Small intestine (tissue), 7 donors: ENCODE measurements at regions not wholly inside any gene's neighbourhood (a gene's known extent, or its start where the extent isn't known, plus 50 kb on each side); places are given as distances from the start of the nearest gene placed in this dataset.
A peak's percentile ranks its signal among the peaks of the same experiment; 100 is the strongest.

Source experiments
- DNase-seq, 2 donors: peaks; one replicate each; pipeline versions ENCODE4 v3.0.0 to v3.0.0-alpha.2; 2013
- FAIRE-seq: peaks from 2 replicates; lab custom pipeline; 2012; peaks lifted over from hg19 to GRCh38; lab: Jason Lieb, UNC
- H3K27ac ChIP-seq, 3 donors: one replicate each; pipeline ENCODE4 v1.5.1; 2013; ENCODE audit warnings: low read length in 2 of 3, mild to moderate bottlenecking in 2 of 3, control low read depth in 1 of 3, inconsistent platforms in 1 of 3, low read depth in 1 of 3, moderate library complexity in 1 of 3
- H3K27me3 ChIP-seq, 3 donors: one replicate each; pipeline ENCODE4 v1.6.1; 2013; ENCODE audit warnings: low read length in 3 of 3, inconsistent platforms in 1 of 3; ENCODE audit not compliant: control insufficient read depth in 3 of 3, insufficient read depth in 3 of 3
- H3K36me3 ChIP-seq, 3 donors: one replicate each; pipeline ENCODE4 v1.6.1; 2013; ENCODE audit warnings: low read length in 3 of 3, inconsistent platforms in 1 of 3, low read depth in 1 of 3, mild to moderate bottlenecking in 1 of 3, moderate library complexity in 1 of 3; ENCODE audit not compliant: control insufficient read depth in 3 of 3, insufficient read depth in 2 of 3
- H3K4me1 ChIP-seq, 3 donors: one replicate each; pipeline ENCODE4 v1.6.1; 2013; ENCODE audit warnings: low read length in 2 of 3, inconsistent platforms in 1 of 3, low read depth in 1 of 3, mild to moderate bottlenecking in 1 of 3, moderate library complexity in 1 of 3; ENCODE audit not compliant: control insufficient read depth in 3 of 3, insufficient read depth in 2 of 3
- H3K4me3 ChIP-seq, 3 donors: one replicate each; pipeline ENCODE4 v1.5.1; 2013; ENCODE audit warnings: low read length in 3 of 3, control low read depth in 1 of 3, inconsistent platforms in 1 of 3, low read depth in 1 of 3, mild to moderate bottlenecking in 1 of 3, moderate library complexity in 1 of 3
- H3K9me3 ChIP-seq, 2 donors: one replicate each; pipeline ENCODE4 v1.6.1; 2013; ENCODE audit warnings: low read depth in 1 of 2, low read length in 1 of 2; ENCODE audit not compliant: control insufficient read depth in 2 of 2, insufficient read depth in 1 of 2
- WGBS, 3 donors: extraction: QIAGEN DNeasy Blood & Tissue Kit; methylation state at CpG; one replicate each; pipeline ENCODE4 v1.1.7; 2013; 5-methylcytosine and 5-hydroxymethylcytosine counted together
- donor health status: healthy with polysubstance abuse.
- donor health status: control.
- donor health status: control.
- donor health status: Bipolar disorder and iron deficiency.
- donor health status: healthy.

GRCh38 chr5:71907608-71908145 lies 188.6 kb downstream of the CARTPT start:
- no peak overlapping the region for H3K27ac ChIP-seq
- no peak overlapping the region for H3K4me3 ChIP-seq
- WGBS, 3 donors, result 45 to 57% (median 52%) methylated on average over 4 of the region's 4 CpGs
- no peaks in the 10 kb centered on the region for H3K36me3 ChIP-seq
- H3K9me3 ChIP-seq, result peaks cover 0 to 2% of the 10 kb centered on the region in 2 donors
- DNase-seq (peak; percentile 15 to 26), FAIRE-seq (no peak)
- no peaks in the 10 kb centered on the region for H3K27me3 ChIP-seq
- H3K4me1 ChIP-seq, result peaks cover 0 to 15% (median 0%) of the 10 kb centered on the region in 3 donors

- Histone ChIP-seq H3K27ac (no peak overlapping the region), H3K9me3 (no peaks in the 10 kb centered on the region), H3K4me3 (no peak overlapping the region), H3K27me3 (no peaks in the 10 kb centered on the region), H3K4me1 (peaks cover 0 to 15% (median 0%) of the 10 kb centered on the region in 3 donors), H3K36me3 (no peaks in the 10 kb centered on the region)
- 73 to 86% (median 77%) methylated on average over 3 of the region's 3 CpGs for WGBS, 3 donors
- no peak for FAIRE-seq
- DNase-seq, result no peak
Measured at GRCh38 chr5:71910741-71911140, 191.7 kb downstream of the CARTPT start.

- WGBS, 3 donors, result 85 to 92% (median 91%) methylated on average over 1 of the region's 1 CpG
- DNase-seq (no peak), FAIRE-seq (no peak)
- H3K36me3 ChIP-seq, result no peaks in the 10 kb centered on the region
- H3K4me3 ChIP-seq, result no peak overlapping the region
- H3K4me1 ChIP-seq, result peaks cover 0 to 3% (median 0%) of the 10 kb centered on the region in 3 donors
- no peak overlapping the region for H3K27ac ChIP-seq
- H3K27me3 ChIP-seq, result no peaks in the 10 kb centered on the region
- H3K9me3 ChIP-seq, result no peaks in the 10 kb centered on the region
Measured at GRCh38 chr5:71912021-71912420, 192.9 kb downstream of the CARTPT start.

- no peak for DNase-seq
- Histone ChIP-seq H3K36me3 (no peaks in the 10 kb centered on the region), H3K9me3 (no peaks in the 10 kb centered on the region), H3K4me3 (no peak overlapping the region), H3K27me3 (no peaks in the 10 kb centered on the region), H3K27ac (no peak overlapping the region), H3K4me1 (no peaks in the 10 kb centered on the region)
- WGBS, 3 donors, result 73 to 90% (median 86%) methylated on average over 2 of the region's 2 CpGs
- FAIRE-seq, result no peak
Measured at GRCh38 chr5:71914281-71914680, 193.0 kb upstream of the MAP1B start.

GRCh38 chr5:71922584-71923106 lies 184.6 kb upstream of the MAP1B start:
- H3K27me3 ChIP-seq, result no peaks in the 10 kb centered on the region
- peak overlapping the region in 1 of 3 donors; percentile 3 for H3K27ac ChIP-seq
- H3K4me3 ChIP-seq, result no peak overlapping the region
- H3K9me3 ChIP-seq, result peaks cover 0 to 3% of the 10 kb centered on the region in 2 donors
- no peaks in the 10 kb centered on the region for H3K4me1 ChIP-seq
- no peaks in the 10 kb centered on the region for H3K36me3 ChIP-seq
- no peak for FAIRE-seq
- peak; percentile 4 to 52 for DNase-seq

- no peak for FAIRE-seq
- H3K36me3 ChIP-seq, result no peaks in the 10 kb centered on the region
- no peaks in the 10 kb centered on the region for H3K27me3 ChIP-seq
- no peak overlapping the region for H3K27ac ChIP-seq
- no peak for DNase-seq
- H3K4me1 ChIP-seq, result no peaks in the 10 kb centered on the region
- peaks cover 0 to 3% of the 10 kb centered on the region in 2 donors for H3K9me3 ChIP-seq
- WGBS, 3 donors, result 88 to 94% (median 93%) methylated on average over 2 of the region's 2 CpGs
- H3K4me3 ChIP-seq, result no peak overlapping the region
Measured at GRCh38 chr5:71923755-71924154, 183.5 kb upstream of the MAP1B start.

- DNase-seq (no peak), FAIRE-seq (no peak)
- Histone ChIP-seq H3K4me3 (no peak overlapping the region), H3K27ac (peak overlapping the region in 1 of 3 donors; percentile 11), H3K36me3 (no peaks in the 10 kb centered on the region), H3K4me1 (no peaks in the 10 kb centered on the region), H3K27me3 (no peaks in the 10 kb centered on the region), H3K9me3 (peaks cover 0 to 3% of the 10 kb centered on the region in 2 donors)
Measured at GRCh38 chr5:71924325-71924724, 182.9 kb upstream of the MAP1B start.

- H3K27ac ChIP-seq, result no peak overlapping the region
- H3K9me3 ChIP-seq, result peaks cover 0 to 3% of the 10 kb centered on the region in 2 donors
- DNase-seq, result peak in 1 of 2 donors; percentile 16
- WGBS, 3 donors, result 40 to 44% (median 41%) methylated on average over 3 of the region's 3 CpGs
- no peaks in the 10 kb centered on the region for H3K4me1 ChIP-seq
- no peaks in the 10 kb centered on the region for H3K27me3 ChIP-seq
- H3K36me3 ChIP-seq, result no peaks in the 10 kb centered on the region
- H3K4me3 ChIP-seq, result no peak overlapping the region
- FAIRE-seq, result no peak
Measured at GRCh38 chr5:71924980-71925379, 182.3 kb upstream of the MAP1B start.

GRCh38 chr5:71925608-71926091 lies 181.6 kb upstream of the MAP1B start:
- Histone ChIP-seq H3K4me3 (no peak overlapping the region), H3K27me3 (no peaks in the 10 kb centered on the region), H3K27ac (no peak overlapping the region), H3K4me1 (no peaks in the 10 kb centered on the region), H3K36me3 (no peaks in the 10 kb centered on the region), H3K9me3 (peaks cover 0 to 3% of the 10 kb centered on the region in 2 donors)
- FAIRE-seq (no peak), DNase-seq (peak in 1 of 2 donors; percentile 11)
- 49 to 61% (median 58%) methylated on average over 4 of the region's 4 CpGs for WGBS, 3 donors
